GM18502 (cell line): ENCODE measurements at regions not wholly inside any gene's neighbourhood (a gene's known extent, or its start where the extent isn't known, plus 50 kb on each side); places are given as distances from the start of the nearest gene placed in this dataset.
A peak's percentile ranks its signal among the peaks of the same experiment; 100 is the strongest.

Source experiments
- ATAC-seq: cut with Tn5 transposase; IDR thresholded peaks from one replicate; pipeline ENCODE4 v1.9.1; 2021; ENCODE audit warnings: mild to moderate bottlenecking; ENCODE audit not compliant: unreplicated experiment, poor library complexity

DNA sequence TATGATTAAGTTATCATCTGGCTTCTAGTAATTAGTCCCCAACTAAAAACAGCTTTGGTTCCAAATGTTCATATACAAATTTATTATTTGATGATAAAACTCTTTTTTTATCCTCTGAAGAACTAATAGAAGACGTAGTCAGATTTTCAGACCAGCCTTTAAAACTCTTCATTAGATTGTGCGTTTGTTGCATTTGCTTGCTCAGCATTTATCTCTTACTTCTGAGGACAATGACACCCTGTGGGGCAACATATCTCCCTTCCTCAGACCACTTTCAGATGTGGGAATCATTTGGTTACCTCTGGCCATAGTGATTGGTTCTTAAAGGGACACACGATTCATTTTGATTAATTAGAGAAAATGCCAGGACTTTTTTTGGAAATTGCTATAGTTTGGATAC is 481.8 kb downstream of the HAO1 start:
- no peak for ATAC-seq

DNA sequence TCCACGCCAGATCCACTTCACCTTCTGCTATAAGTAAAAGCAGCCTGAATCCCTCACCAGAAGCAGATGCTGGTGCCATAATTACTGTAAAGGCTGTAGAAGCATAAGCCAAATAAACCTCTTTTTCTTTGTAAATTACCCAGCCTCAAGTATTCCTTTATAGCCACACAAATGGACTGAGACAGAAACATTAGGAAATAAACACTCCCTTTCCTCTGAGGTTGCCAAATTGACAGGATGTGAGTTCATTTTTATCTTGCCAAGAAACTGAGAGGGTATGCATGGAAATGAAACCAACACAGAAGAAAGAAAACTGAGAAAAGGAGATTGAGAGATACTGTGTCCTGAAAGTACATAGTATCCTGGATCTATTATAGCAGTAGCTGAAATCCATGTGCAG is 481.2 kb downstream of the HAO1 start:
- ATAC-seq: no peak

DNA sequence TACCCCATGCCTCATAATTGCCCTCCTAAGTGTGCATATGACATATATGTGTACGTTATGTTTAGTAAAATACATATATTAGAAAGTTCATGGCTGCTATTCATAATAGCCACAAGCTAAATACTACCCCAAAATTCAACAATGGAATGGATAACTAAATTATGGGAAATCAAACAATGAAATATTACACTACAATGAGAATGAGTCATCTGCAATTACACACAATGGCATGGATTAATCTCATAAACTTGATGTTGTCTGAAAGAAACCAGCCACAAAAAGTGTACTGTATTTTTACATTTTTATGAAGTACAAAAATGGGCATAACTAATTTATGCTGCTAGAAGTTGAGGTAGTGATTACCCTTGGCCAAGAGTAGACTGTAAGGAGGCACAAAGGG is 477.0 kb downstream of the HAO1 start:
- ATAC-seq: no peak

DNA sequence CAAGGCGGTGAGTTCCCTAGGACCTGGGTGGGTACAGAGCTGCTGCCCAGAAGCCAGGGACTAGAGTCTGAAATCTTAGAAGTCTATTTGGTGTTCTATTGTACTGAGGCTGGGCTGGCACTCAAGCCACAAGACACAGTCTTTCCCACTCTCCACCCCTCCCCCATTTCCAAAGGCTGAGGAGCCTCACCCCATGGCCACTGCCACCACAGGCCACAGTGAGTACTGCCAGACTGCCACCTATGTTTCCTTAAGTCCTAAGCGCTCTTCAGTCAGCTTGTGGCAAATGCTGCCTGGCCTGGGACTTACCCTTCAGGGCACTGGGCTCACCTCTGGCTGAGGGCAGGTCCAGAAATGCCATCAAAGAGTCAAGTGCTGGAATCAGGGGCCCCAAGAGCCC is 469.3 kb downstream of the HAO1 start:
- ATAC-seq: no peak

DNA sequence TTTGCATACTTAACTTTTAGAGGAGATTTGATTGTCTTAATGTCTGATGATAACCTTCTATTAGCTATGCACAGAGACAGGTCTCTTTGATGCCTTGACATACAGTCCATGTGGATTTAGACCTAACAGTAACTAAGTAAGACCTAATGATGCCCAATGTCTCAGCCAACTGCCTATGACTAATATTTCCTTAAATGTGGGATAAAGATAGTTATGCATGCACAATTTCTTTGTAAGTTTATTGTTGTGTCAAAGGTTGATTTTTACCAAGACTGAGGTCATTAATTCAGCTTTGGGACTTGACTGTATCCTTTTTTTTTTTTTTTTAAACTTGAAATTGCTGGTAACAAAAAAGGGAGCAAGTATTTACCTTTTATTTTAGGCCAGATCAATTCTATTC is 450.0 kb downstream of the HAO1 start:
- ATAC-seq: no peak

DNA sequence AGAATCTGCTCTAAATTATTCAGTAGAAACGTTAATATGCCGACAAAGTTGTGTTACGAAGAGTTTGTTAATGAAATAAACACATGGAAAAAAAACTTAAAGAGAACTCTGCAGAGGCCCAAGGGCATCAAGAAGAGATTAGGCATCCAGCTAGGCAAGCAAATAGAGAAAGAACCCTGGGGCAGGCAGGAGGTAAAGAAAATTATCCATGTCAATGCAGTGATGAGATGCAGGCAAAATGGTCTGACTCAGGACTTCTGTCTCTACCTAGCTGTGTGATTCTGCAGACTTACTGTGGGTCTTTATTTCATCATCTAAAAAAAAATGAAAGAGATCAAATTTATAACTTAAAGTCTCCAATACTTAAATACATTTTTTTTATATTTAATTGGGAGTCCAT is 448.0 kb downstream of the HAO1 start:
- ATAC-seq: no peak

DNA sequence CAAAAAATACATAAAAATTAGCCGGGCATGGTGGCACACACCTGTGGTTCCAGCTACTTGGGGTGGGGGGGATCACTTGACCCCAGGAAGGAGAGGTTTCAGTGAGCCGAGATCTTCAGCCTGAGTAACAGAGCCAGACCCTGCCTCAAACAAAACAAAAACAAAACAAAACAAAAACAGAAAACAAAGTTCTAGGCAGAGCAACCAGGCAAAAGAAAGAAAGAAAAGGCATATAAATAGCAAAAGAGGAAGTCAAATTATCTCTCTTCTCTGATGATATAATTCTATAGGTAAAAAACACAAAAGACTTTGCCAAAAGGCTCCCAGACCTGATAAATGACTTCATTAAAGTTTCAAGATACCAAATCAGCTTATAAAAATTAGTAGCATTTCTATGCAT is 446.9 kb downstream of the HAO1 start:
- ATAC-seq: peak; percentile 73

DNA sequence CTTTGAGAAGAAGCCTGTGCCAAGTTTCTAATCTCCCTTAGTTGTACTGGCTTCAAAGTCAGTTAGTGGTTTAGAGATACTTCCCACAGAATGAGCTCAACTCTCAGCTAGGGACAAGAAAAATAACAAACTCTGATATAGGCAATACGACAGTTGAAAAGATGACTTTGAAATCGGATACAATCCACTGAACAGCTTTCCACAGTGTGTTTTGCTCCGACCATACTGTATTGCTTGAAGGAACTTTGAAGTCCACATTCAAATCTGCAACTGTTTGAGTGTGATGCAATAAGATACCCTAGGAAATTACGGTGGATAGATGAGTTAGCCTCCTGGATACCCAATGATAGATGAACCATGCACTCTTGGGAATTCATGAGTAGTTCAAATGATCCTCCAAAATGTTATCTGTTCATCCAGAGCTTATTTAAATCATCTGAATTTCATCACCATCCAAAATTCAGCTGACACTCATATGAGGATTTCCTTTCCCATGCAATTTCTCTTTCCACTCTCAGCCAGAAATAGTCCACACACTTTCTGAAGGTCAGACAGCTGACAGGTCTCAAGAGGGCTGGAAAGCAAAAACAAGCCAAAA is 443.8 kb downstream of the HAO1 start:
- ATAC-seq: no peak

DNA sequence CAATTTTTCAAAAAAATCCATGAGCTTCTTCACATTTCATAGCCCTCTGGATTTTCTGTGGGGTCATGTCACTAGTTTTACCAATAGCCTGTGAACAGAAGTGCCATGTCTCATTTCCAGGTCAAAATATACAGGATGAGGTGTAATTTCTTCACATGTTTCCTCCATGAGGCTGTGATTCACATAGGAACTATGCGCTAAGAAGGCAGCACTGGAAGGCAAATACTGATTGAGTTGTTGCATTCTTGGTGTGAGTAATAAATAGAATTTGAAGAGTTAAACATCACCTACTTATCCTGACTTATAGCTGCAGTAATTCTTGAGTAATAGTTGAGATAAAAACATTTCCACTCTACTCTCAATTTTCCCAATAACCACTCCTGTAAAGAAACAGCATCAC is 442.3 kb downstream of the HAO1 start:
- ATAC-seq: no peak

DNA sequence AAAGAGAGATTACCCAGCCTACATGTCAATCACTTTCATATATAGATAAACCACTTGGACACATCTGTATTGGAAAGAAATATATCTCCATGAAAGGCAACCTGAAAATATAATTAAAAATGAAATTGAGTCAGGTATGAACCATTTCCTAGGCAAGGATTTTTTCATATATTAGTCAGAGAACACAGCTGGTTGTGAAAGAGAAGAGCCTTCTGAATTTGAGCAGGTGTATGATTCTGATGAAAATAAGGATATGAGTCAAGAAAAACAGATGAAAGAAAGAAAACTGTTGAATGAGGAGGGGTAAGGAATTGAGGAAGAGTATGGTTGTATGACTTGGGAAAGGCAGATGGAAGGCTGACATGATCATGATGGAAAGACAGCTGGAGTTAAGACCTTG is 441.1 kb downstream of the HAO1 start:
- no peak for ATAC-seq

DNA sequence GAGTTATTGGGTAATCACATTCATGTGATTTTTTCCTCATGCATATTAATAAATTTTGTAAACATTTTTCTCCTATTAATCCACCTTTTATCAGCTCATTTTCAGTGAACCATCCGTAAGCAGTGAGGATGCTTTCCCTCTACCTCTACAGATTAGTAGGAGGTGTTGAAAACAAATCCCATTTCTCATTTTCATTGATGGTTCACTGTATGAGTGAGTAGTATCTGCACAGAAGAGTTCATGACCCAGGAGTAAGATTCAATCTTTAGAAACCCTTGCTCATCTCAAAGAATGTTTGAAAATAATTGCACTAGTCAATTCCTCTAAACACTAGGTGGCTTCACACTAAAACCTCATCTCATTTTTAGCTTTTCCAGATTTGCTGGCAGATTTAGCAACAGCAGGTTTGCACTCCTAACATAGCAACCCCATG is 440.0 kb downstream of the HAO1 start:
- ATAC-seq: no peak

DNA sequence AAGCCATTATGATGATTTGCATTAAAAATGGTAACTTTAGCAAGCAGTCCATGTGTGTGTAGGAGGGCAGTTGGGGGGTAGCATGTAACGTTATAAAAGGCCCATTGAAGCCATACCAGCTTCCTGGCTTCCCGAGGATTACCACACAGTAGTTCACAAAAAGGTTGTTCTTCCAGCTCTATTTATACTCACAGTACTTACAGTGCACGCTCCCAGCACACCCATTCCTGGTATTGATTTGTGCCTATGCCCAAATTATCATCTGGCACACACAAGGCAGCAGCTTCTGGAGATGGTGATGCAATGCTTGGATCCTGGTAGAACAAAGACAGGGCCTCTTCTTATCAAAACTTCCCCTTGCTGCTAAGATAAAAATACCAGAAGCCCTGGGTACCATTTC is 436.8 kb downstream of the HAO1 start:
- no peak for ATAC-seq

DNA sequence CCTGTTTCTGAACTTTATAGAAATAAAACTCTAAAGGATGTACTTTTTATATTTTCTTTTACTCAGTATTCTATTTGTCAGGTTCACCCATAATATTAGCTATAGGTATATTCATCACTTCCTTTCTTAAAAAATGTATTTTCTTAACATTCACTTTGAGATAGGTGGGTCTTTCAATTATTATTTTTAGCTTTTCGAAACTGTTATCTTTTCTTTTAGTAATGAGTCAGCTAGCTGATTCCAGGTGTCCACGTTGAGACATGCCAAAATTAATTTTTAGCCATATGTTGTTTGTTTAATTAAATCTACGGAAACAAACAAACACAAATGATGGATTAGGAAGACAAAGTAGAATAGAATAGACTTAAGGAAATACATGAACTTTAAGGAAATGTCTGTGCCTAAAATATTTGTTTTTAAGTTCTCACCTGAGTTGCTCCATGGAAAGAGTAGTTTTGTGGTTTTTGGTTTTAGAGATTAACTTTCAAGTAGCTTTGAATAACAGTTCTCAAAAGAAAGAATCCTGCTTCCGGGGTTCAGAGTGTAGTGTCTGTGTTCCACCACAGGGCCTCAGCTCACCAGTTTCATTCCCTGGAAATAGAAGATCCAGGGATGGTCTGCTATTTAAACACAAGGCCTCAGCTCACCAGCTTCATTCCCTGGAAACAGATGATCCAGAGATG is 435.0 kb downstream of the HAO1 start:
- peak; percentile 76 for ATAC-seq

DNA sequence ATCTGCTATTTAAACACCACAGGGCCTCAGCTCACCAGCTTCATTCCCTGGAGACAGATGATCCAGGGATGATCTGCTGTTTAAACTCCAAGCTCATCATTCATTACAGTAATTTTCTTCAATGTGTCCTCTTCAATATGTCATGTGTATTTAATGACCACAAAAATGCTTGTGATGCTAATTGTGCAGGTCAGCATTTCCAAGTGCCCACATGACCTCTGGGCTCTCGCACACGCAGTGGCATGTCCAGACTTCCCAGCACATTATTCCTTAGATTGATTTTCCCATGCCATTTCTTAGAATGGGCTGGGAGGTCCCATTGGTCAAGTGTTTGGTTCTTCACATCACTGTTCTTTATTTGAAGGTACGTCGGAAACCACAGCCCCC is 434.4 kb downstream of the HAO1 start:
- ATAC-seq: peak; percentile 4

DNA sequence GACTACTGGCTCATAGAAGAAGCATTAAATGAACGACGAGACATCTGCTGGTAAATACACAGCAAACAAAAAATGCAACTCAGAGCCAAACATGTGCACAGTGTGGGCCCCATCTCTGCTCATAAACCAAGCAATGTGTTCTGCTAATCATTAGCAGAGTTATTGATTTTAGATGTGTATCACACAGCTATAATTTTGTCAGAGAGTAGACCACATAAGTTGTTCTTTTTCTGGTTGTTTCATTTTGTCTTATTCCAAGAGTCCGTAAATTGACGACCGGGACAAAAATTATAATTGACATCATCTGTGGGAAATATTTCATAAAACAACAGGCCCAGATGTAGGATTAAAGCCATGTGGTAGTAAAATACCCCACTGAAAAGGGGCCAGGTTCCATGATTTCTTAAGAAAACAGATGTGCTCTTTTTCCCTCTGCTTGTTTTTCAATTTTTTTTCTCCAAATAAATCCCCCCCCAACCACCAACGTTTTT is 423.6 kb downstream of the HAO1 start:
- no peak for ATAC-seq

DNA sequence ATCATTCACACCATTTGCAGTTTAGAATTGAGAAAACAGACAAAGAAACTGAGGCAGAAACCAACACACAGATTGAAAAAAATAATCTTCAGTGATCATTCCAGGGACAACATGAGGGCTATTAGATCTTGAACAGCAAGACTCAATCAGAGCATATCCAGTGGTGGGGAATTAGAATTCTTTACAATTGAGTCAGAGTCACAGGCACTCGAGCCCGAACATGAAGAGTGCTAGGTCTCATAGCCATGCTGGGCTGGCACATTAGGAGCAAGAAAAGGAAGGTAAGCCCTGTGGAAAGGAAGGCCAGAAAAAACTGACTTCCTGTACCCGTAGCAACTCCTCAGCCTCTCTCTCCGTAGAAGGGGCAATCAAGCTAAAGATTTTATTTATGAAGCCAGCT is 419.9 kb downstream of the HAO1 start:
- no peak for ATAC-seq

DNA sequence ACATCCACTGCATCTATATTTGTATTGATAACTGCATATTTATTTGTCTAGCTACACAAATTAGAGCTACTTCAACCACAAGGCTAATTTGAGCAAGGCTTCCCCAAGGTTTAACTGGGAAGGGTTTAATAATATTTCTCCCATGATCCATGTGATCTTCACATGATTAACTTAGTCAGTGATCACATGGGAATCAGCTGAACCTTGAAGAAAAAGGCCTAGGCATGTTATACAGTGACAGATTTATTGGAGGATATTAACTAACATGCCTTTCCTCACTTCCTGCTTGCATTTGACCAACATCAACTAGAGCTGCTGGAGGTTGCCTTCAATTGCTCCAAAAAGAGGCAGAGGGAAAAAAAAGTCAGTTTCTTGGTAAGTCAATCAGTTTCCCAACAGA is 417.0 kb downstream of the HAO1 start:
- no peak for ATAC-seq

DNA sequence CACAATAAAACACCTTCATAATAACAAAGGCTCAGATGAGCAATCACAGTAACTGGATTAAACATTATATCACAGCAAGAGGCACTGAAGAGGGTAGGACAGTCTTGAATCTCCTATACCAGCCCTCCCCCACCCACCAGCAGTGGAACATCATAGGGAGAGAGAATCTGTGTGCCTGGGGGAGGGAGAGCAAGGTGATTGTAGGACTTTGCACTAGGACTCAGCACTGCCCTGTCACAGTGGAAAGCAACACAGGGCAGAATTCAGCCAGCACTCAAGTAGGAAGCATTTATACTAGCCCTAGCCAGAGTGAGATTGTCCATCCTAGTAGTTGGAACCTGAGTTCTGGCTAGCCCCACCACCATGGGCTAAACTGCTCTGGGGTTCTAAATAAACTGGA is 400.2 kb downstream of the HAO1 start:
- ATAC-seq: no peak

DNA sequence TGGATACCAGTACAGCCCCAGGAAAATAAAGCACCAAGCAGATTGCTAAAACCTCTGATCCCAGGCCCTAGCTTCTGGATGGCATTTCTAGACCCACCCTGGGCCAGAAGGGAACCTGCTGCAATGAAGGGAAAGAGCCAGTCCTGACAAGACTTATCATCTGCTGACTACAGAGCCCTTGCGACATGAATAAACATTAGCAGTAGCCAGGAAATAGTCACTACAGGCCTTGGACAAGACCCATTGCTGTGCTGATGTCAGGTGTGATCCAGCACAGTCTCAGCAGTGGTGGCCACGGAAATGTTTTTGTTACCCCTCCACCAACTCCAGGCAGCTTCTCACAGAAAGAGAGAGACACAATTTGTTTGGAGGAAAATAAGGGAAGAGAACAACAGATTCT is 399.3 kb downstream of the HAO1 start:
- no peak for ATAC-seq

DNA sequence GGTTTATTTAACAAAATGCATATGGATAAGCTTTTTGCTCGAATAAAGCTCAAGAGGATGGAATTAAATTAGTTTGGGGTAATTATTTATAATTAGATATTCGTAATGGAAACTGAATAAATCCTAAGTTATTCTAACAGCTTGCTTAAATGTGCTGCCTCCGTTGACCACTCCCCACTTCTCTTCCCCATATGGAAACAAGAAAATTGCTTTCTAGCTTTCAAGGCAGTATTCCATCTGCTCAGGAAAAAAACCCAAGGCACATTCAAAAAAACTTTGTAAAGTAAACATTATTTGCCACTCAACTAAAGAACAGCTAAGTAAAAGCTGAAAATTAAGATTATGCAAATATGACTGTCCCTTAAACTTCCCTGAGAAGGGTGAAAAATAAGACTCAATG is 369.2 kb downstream of the HAO1 start:
- ATAC-seq: no peak

DNA sequence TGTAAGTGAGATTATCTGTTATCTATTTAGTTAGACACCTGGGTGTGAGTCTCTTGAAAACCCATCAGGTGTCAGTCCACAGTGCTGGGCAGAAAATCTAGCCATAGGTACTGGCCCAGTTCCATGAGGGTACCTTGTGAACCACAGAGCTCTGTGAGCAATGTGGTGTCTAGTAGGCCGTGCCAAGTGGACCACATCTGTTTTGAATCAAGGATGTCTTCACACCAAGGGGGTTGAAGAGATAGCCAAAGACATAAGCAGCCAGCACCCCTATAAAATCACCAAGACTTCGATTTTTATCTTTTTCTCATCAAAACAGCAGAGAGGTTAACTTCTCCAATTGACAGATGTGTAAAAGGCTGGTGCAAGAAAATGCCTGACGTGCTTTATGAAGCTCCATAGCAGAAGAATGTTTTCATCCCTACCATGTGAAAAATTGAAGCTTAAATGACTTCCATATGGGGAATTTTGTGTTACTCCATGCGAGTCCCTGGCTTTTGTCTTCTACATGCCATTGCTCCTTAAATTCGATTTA is 368.7 kb downstream of the HAO1 start:
- ATAC-seq: no peak

DNA sequence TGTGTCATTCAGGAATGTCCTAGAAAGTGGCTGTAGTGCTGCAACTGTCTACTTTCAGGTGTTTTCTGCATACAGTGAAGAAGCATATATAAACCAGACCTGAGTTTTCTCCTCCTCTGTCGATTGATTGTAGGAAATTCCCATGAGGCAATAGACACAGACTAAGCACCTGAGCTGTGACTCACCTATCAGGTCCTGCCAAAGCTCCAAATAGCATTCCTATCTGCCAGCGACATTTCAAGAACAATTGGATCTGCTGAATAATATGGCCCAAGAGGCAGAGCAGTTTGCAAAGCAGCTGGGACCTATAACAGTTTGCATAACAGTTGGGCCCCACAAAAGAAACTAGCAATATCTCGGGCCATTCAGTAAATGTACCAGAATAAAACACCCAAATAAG is 360.4 kb downstream of the HAO1 start:
- no peak for ATAC-seq
